DND-41 (cell line): ENCODE measurements at regions not wholly inside any gene's neighbourhood (a gene's known extent, or its start where the extent isn't known, plus 50 kb on each side); places are given as distances from the start of the nearest gene placed in this dataset.

Experiments
- CTCF ChIP-seq: IDR thresholded peaks from 2 replicates; pipeline ENCODE4 v1.5.1; 2012; ENCODE audit warnings: borderline replicate concordance, low read length, moderate library complexity, mild to moderate bottlenecking; ENCODE audit not compliant: poor library complexity, severe bottlenecking; ENCODE audit errors: extremely low read depth
- EZH2 ChIP-seq: IDR thresholded peaks from 3 replicates; pipeline ENCODE4 v1.6.1; 2012; ENCODE audit warnings: borderline replicate concordance, low read depth, mild to moderate bottlenecking, moderate library complexity, low read length, inconsistent platforms; ENCODE audit not compliant: severe bottlenecking

DNA sequence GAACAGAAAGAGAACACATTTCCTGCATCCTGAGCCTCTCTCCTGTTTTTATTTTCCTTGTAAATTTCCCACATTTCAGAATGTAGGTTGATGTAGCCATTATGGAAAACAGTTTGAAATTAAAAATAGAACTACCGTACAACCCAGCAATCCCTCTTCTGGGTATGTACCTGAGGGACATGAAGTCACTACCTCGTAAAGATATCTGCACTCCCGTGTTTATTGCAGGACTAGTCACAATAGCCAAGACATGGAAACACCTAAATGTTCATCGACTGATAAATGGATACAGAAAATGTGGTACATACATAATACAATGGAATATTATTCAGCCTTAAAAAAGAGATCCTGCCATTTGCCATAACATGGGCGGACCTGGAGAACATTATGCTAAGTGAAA is 72.0 kb upstream of the JAG1 start:
- no peak for TF ChIP-seq CTCF
- TF ChIP-seq EZH2, result no peak
